H1 (cell line): ENCODE measurements at regions not wholly inside any gene's neighbourhood (a gene's known extent, or its start where the extent isn't known, plus 50 kb on each side); places are given as distances from the start of the nearest gene placed in this dataset.

Source experiments
- CBX5 ChIP-seq: fragments of 300-800, 300-1000 bp; sonication (generic); IDR thresholded peaks from 2 replicates; pipeline ENCODE4 v1.7.1; 2016; ENCODE audit warnings: antibody characterized with exemption, low read length, low read depth
- E2F6 ChIP-seq: IDR thresholded peaks from 2 replicates; pipeline ENCODE4 v1.6.1; 2012; ENCODE audit warnings: inconsistent platforms
- RAD21 ChIP-seq, 2 experiments: IDR thresholded peaks in 1 of 2; conservative IDR thresholded peaks in 1 of 2; 2 replicates each; pipeline ENCODE4 v1.6.1; 2011; ENCODE audit warnings: low read depth in 2 of 2, low read length in 2 of 2, improper control_type of control experiment in 1 of 2, inconsistent platforms in 1 of 2, mild to moderate bottlenecking in 1 of 2, moderate library complexity in 1 of 2
- TEAD4 ChIP-seq: IDR thresholded peaks from 2 replicates; pipeline ENCODE4 v1.6.1; 2012; ENCODE audit warnings: low read depth, low read length, inconsistent platforms, mixed read lengths
- TF ChIP-seq, protein P1 (sequence below): fragments of 300-600 bp; sonication (generic); IDR thresholded peaks from 2 replicates; pipeline ENCODE4 v1.7.1; 2012; ENCODE audit warnings: low read length, moderate library complexity, mild to moderate bottlenecking, inconsistent platforms; ENCODE audit not compliant: insufficient replicate concordance
- TF ChIP-seq, protein P2 (sequence below), 3 experiments: IDR thresholded peaks; 1 replicate in 2 of 3; 2 replicates in 1 of 3; pipeline versions ENCODE4 v1.5.1 to v1.6.1; 2011; ENCODE audit warnings: low read length in 3 of 3, mild to moderate bottlenecking in 3 of 3, inconsistent platforms in 2 of 3, low read depth in 1 of 3, moderate library complexity in 1 of 3; ENCODE audit not compliant: insufficient read depth in 1 of 3; ENCODE audit errors: control extremely low read depth in 1 of 3

- TF ChIP-seq, protein P1, sequence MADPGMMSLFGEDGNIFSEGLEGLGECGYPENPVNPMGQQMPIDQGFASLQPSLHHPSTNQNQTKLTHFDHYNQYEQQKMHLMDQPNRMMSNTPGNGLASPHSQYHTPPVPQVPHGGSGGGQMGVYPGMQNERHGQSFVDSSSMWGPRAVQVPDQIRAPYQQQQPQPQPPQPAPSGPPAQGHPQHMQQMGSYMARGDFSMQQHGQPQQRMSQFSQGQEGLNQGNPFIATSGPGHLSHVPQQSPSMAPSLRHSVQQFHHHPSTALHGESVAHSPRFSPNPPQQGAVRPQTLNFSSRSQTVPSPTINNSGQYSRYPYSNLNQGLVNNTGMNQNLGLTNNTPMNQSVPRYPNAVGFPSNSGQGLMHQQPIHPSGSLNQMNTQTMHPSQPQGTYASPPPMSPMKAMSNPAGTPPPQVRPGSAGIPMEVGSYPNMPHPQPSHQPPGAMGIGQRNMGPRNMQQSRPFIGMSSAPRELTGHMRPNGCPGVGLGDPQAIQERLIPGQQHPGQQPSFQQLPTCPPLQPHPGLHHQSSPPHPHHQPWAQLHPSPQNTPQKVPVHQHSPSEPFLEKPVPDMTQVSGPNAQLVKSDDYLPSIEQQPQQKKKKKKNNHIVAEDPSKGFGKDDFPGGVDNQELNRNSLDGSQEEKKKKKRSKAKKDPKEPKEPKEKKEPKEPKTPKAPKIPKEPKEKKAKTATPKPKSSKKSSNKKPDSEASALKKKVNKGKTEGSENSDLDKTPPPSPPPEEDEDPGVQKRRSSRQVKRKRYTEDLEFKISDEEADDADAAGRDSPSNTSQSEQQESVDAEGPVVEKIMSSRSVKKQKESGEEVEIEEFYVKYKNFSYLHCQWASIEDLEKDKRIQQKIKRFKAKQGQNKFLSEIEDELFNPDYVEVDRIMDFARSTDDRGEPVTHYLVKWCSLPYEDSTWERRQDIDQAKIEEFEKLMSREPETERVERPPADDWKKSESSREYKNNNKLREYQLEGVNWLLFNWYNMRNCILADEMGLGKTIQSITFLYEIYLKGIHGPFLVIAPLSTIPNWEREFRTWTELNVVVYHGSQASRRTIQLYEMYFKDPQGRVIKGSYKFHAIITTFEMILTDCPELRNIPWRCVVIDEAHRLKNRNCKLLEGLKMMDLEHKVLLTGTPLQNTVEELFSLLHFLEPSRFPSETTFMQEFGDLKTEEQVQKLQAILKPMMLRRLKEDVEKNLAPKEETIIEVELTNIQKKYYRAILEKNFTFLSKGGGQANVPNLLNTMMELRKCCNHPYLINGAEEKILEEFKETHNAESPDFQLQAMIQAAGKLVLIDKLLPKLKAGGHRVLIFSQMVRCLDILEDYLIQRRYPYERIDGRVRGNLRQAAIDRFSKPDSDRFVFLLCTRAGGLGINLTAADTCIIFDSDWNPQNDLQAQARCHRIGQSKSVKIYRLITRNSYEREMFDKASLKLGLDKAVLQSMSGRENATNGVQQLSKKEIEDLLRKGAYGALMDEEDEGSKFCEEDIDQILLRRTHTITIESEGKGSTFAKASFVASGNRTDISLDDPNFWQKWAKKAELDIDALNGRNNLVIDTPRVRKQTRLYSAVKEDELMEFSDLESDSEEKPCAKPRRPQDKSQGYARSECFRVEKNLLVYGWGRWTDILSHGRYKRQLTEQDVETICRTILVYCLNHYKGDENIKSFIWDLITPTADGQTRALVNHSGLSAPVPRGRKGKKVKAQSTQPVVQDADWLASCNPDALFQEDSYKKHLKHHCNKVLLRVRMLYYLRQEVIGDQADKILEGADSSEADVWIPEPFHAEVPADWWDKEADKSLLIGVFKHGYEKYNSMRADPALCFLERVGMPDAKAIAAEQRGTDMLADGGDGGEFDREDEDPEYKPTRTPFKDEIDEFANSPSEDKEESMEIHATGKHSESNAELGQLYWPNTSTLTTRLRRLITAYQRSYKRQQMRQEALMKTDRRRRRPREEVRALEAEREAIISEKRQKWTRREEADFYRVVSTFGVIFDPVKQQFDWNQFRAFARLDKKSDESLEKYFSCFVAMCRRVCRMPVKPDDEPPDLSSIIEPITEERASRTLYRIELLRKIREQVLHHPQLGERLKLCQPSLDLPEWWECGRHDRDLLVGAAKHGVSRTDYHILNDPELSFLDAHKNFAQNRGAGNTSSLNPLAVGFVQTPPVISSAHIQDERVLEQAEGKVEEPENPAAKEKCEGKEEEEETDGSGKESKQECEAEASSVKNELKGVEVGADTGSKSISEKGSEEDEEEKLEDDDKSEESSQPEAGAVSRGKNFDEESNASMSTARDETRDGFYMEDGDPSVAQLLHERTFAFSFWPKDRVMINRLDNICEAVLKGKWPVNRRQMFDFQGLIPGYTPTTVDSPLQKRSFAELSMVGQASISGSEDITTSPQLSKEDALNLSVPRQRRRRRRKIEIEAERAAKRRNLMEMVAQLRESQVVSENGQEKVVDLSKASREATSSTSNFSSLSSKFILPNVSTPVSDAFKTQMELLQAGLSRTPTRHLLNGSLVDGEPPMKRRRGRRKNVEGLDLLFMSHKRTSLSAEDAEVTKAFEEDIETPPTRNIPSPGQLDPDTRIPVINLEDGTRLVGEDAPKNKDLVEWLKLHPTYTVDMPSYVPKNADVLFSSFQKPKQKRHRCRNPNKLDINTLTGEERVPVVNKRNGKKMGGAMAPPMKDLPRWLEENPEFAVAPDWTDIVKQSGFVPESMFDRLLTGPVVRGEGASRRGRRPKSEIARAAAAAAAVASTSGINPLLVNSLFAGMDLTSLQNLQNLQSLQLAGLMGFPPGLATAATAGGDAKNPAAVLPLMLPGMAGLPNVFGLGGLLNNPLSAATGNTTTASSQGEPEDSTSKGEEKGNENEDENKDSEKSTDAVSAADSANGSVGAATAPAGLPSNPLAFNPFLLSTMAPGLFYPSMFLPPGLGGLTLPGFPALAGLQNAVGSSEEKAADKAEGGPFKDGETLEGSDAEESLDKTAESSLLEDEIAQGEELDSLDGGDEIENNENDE = no peak
- TF ChIP-seq TEAD4 (peak; percentile 49; the same call in 1 of the 2 replicates), E2F6 (0 out of 2 replicates have a peak, but pooled peaks have one; percentile 76), RAD21 (IDR thresholded peaks at IDR 0.05 in 1 of 2, conservative IDR thresholded peaks at IDR 0.05 in 1 of 2; ENCODE audit: low read depth in 2 of 2, low read length in 2 of 2) (peak; percentile 67 to 71), CBX5 (no peak)
- TF ChIP-seq, protein P2, sequence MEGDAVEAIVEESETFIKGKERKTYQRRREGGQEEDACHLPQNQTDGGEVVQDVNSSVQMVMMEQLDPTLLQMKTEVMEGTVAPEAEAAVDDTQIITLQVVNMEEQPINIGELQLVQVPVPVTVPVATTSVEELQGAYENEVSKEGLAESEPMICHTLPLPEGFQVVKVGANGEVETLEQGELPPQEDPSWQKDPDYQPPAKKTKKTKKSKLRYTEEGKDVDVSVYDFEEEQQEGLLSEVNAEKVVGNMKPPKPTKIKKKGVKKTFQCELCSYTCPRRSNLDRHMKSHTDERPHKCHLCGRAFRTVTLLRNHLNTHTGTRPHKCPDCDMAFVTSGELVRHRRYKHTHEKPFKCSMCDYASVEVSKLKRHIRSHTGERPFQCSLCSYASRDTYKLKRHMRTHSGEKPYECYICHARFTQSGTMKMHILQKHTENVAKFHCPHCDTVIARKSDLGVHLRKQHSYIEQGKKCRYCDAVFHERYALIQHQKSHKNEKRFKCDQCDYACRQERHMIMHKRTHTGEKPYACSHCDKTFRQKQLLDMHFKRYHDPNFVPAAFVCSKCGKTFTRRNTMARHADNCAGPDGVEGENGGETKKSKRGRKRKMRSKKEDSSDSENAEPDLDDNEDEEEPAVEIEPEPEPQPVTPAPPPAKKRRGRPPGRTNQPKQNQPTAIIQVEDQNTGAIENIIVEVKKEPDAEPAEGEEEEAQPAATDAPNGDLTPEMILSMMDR (IDR thresholded peaks at IDR 0.05; ENCODE audit: control extremely low read depth in 1 of 3, insufficient read depth in 1 of 3, low read depth in 1 of 3, low read length in 3 of 3) = peak; percentile 81 to 98 (median 97)
Observed at GRCh38 chr18:8478166-8478967, 130.9 kb upstream of the RAB12 start (continued).
